Activated CD8-positive, alpha-beta memory T cell treated with anti-CD3 and anti-CD28 coated beads, Interleukin-2, amount 50 U/mL, for 4 hours (primary cell): ENCODE measurements at regions not wholly inside any gene's neighbourhood (a gene's known extent, or its start where the extent isn't known, plus 50 kb on each side); places are given as distances from the start of the nearest gene placed in this dataset.

Experiments used
- DNase-seq: peaks from one replicate; pipeline ENCODE4 v3.0.0-alpha.2; 2020

GRCh38 chr22:49266561-49267519 is 560.8 kb downstream of the BRD1 start:
- DNase-seq, result no peak

- no peak for DNase-seq
Observed at GRCh38 chr22:49264696-49265095, 563.0 kb downstream of the BRD1 start.

DNA sequence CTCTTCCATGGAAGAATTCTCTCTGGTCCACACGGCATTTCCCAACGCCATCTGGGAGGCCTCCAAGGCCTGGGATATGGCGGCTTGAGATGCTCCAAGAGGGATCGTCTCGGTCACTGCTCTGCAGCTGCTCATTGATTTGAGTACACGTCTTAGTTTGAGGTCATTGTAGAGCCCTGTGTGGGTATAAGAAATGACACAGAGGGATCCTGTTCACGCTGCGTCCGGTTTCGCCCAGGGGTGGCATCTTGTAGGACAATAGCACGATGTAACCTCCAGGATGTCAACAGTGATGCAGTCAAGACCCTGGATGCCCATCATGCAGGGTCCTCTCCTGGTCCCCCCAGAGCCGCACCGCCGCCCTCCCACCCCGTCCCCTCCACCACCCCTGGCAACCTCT is 564.6 kb downstream of the BRD1 start:
- no peak for DNase-seq

DNA sequence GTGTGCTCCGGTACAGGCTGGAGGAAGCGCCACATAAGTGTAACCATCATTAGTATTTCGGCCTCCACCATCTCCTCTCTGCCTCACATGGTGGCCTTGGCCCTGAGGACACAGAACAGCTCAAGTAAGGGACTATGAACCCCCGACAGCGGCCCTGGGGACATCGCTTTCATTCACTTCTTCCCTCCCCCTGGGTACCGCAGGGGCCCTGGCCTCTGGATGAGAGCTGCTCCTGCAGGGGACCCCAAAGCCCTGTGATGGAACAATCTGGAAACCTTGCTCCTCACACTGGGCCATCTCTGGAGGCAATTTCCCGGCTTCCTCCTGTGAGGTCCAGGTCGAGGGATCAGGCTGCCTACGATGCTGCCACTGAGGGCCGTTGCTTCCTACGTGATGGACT is 565.5 kb downstream of the BRD1 start:
- DNase-seq, result no peak

DNA sequence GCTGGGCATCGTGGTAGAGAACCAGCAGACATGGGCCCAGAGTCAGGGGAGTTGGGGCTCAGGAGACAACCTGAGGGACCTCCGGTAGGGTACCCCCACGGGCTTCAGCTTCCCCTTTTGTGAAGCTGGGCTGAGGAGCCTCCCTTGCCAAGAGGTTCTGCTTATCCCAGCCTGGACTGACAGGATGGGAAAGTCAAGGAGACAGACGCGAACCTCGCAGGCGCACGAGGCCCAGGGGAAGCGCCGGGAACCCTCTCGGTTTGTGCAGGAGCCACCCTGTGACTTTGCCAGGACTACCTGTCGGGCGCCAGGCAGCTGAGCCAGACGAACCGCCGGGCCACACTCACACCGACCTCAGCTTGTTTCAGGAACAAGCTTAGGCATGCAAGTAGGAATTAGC is 566.1 kb downstream of the BRD1 start:
- no peak for DNase-seq

DNA sequence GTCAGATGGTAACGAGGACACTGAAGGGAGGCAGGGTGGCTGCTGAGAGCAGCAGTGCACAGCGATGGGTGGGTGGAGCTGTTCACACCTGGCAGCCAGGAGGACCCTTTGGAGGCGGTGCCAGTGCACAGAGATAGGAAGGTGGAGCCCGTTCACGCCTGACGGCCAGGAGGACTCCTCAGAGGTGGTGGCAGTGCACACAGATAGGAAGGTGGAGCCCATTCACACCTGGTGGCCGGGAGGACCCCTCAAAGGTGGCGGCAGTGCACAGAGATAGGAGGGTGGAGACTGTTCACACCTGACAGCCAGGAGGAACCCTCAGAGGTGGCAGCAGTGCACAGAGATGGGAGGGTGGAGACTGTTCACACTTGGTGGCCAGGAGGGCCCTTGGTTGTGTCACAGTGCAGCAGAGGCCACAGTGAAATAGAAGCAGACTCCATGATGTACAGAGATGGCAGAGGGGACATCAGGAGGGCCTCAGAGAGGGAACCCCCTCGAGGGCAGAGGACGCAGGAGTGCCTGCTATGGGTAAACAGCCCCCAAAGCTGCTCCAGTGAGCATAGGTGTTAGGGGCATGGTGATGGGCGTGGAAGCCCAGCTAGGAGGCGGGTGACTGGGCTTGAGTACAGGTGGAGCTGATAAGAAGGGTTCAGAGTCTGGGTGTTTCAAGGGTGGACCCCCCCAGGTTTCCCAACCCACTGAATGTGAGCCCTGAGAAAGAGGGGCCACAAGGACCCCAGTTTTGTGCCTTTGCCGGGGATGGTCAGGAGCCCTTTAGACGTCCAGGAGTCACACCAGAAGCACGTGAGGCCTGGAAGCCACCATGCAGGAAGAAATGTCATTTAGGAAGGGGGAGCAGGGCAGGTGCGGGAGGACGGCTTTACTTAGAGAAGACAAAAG is 566.7 kb downstream of the BRD1 start:
- DNase-seq, result no peak

GRCh38 chr22:49259839-49260615 is 567.6 kb downstream of the BRD1 start:
- DNase-seq, result no peak

DNA sequence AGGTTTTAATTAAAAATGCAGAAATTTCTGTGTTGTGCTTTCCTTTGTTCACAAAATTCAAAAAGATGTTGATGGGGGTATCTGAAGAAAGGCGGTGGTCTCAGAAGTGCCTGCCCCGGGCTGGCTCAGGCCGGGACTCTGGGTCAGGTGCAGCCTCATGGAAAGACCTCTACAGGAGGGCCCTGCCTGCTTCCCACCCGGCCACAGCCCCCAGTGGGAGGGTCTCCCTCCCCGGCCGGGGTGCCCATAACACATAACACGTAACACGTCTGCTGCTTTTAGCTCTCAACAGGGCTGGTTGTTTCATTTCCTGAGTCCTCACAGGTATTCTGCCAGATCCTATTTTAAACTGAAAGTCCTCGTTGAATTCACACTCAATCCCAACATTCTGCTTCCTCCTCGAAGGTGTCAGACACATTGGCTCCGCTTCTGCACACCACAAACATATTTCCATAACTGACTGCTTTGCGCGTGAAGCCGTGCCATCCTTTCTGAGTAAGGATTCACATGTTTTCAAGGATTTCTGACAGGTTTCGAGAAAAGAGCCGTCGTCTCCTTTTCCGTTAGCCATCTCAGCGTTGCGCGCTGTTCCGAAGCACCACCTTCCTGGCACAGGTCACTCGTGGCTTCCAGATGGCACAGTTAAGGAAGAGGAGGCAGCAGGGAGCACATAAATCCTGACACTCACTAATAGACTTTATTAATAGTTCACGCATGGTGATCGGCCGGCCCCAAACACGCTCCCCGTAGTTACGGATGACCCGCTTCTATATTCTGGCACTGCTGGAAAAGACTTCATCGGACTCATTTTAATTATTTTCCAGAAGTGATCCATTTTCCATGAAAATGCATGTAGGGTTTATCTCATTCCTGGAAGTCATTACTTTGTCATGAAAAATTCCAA is 569.3 kb downstream of the BRD1 start:
- DNase-seq, result no peak

DNA sequence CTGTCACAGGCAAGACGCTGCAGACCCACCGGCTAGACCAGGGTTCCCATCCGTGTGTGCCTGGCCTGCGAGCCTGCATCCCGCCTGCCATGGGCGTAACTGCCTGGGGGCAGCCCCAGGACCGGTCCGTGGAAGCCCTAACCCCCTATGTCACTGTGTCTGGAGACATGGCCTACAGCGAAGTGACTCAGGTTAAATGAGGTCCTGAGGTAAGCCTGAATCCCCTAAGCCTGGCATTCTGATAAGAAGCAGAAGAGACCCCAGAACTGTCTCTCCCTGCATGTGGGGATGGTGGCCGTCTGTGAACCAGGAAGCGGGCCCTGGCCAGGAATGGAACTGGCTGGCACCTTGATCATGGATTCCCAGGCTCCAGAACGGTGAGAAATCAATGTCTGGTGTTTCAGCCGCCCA is 570.1 kb downstream of the BRD1 start:
- DNase-seq, result no peak

- no peak for DNase-seq
Observed at GRCh38 chr22:49255741-49256318, 571.8 kb downstream of the BRD1 start.

- DNase-seq, result no peak
Observed at GRCh38 chr22:49255154-49255553, 572.5 kb downstream of the BRD1 start.

DNA sequence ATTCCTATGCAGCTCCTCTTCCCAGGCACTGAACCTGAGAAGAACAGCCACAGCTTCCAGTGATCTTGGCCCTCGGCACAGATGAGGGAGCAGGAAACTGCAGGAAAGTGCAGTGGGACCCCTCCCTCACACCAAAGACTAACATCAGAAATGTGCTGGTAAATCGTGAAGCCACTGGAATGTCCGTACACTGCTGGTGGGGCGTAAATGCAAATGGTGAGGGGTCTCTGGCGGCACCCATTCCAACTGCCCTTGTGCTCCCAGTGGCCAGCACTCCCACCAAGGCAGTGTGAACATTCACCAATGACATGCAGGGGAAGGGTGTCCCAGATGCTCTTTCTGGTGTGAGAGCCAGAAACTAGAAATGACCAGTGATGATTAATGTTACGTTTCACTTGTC is 574.0 kb downstream of the BRD1 start:
- DNase-seq, result no peak

- DNase-seq, result no peak
Observed at GRCh38 chr22:49251371-49251770, 576.3 kb downstream of the BRD1 start.

DNA sequence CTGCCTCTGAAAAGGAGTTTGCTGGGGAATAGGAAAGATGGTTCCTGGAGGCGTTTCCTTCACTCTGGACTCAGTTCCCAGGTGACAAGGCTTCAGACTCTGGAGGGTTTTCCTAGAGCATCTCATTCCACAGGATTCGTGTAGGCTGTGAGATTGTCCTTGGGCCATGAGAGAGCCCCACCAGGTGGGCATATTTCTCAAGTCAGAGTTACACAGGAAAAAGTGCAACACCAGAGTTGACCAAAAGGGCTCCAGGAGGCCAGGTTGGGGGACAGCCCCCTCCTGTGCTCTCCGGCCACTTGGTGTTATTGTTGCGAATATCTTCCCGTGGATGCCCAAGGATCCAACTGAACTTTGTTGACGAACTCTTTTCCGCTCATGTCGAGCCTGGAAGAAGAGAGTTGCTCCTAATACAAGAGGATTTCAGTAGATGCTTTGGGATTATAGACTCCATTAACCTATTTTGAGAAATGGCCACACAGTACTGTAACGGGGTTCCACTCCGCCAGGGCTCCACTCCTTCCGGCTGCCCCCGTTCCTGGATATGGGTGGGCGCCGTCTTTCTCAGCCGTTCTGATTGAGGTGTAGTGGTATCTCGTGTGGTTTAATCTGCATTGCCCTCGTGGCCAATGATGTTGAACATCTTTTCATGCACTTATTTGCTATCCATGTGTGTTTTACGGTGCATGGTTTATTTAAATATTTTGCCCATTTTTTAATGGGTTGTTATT is 580.3 kb downstream of the BRD1 start:
- DNase-seq, result no peak

DNA sequence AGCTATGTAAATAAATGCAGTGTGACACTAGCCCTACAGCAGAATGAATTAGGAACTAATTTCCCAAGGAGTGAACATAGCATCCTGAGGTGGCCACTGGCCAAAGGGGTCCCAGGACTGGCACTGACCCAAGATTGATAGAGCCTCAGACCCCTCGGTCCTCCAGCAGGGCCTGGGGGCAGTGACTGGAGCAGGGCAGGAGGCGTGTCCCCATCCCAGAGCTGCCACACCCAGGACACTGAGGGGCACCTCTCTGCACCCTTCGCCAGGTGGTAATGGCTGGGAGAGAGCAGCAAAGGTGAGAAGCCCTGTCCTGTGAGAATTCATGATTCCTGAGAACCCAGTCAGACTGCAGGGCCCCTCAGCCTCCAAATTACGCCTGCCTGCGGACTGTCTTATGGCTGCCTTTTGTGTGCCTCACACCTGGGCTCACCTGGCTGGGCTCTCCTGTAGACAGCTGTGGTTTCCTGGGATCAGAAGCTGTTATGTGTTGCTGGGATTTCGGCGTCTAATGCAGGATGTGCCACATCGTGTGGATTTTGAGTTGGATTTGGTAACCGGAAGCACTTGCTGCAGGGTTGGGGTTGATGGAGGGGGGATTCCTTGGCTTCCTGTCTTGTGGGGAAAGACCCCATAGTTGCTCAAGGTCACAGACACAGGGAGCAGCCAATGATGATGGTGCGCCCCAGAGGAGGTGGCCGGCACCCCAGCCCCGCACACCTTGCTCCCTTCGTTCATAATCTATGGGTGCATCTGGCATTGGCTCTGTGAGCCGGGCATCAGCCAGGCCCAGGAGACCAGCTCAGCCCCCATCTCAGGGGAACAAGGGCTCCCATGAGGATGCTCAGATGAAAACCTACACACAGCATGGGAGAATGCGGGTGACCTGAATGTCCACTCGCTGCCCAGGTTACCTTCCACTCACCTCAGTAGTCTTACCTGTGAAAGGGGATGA is 582.9 kb downstream of the BRD1 start:
- DNase-seq, result no peak

DNA sequence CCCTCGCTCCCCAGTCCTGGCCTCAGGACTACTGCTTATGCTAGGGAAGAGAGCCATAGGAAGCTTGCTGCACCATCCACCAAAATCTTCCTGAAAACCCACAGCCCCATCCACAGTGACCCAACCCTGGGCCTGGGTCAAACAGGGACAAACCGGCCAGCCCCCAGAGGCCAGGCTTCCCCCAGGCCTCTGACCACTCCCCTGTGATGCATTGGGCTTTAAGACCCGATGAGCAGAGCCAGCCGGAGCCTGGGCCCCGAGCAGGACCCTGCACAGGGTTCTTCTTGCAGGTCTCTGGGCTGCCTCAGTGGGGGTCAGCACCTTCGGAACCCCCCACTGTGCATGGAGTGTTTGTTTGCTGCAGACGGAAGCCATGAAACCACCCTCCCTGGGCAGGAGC is 583.7 kb downstream of the BRD1 start:
- DNase-seq, result no peak

GRCh38 chr22:49243335-49243734 is 584.3 kb downstream of the BRD1 start:
- no peak for DNase-seq

GRCh38 chr22:49242480-49242879 is 585.2 kb downstream of the BRD1 start:
- no peak for DNase-seq

DNA sequence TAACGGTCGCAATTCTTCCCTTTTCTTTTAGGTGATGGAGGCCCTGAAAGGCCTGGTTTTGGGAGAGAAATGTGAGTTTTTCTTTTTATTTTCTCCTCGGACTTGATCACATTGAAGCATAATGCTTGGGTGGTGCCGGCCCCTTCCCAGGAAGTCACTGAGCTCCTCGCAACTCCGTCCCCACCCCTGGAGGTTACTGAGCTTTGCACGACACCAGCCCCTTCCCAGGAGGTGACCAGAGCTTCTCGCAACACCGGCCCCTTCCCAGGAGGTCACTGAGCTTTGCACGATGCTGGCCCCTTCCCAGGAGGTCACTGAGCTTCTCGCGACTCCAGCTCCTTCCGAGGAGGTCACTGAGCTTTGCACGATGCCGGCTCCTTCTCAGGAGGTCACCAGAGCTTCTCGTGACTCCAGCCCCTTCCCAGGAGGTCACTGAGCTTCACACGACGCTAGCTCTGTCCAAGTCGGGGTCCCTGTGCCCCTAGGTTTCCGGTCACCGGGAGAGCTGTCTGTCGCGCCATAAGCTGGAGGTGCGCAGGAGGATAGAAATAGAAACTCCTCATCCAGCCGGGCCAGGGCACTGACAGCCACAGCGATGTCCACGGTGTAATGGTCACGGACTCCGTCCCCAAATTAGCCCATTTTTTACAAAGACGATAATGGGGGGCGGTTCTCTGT is 586.4 kb downstream of the BRD1 start:
- DNase-seq, result no peak
